ENCODE measurements at regions not wholly inside any gene's neighbourhood (a gene's known extent, or its start where the extent isn't known, plus 50 kb on each side); places are given as distances from the start of the nearest gene placed in this dataset.
"Not testable (repeated sequence)": the region's sequence is repeated elsewhere in the genome, so short reads cannot be mapped to it uniquely, and the experiment has no call there.

- DNase-seq: no peak
Measured at GRCh38 chr5:163706053-163706771, 200.8 kb downstream of the MAT2B start.

GRCh38 chr5:163712011-163712410 lies 206.6 kb downstream of the MAT2B start:
- no peak for DNase-seq

- DNase-seq: no peak
Measured at GRCh38 chr5:163718272-163718671, 212.9 kb downstream of the MAT2B start.

- DNase-seq: no peak
Measured at GRCh38 chr5:163724305-163724704, 218.9 kb downstream of the MAT2B start.

GRCh38 chr5:163727028-163727427 lies 221.6 kb downstream of the MAT2B start:
- no peak for DNase-seq

- no peak for DNase-seq
Measured at GRCh38 chr5:163730206-163730756, 224.9 kb downstream of the MAT2B start.

- no peak for DNase-seq
Measured at GRCh38 chr5:163731256-163731655, 225.8 kb downstream of the MAT2B start.

- DNase-seq: no peak
Measured at GRCh38 chr5:163735069-163735468, 229.7 kb downstream of the MAT2B start.

- DNase-seq: no peak
Measured at GRCh38 chr5:163747586-163747985, 242.2 kb downstream of the MAT2B start.

- DNase-seq: no peak
Measured at GRCh38 chr5:163748934-163749333, 243.5 kb downstream of the MAT2B start.

- DNase-seq: not testable (repeated sequence)
Measured at GRCh38 chr5:163750415-163750814, 245.0 kb downstream of the MAT2B start.

- no peak for DNase-seq
Measured at GRCh38 chr5:163755505-163755904, 250.1 kb downstream of the MAT2B start.

- DNase-seq: no peak
Measured at GRCh38 chr5:163756170-163756569, 250.8 kb downstream of the MAT2B start.

GRCh38 chr5:163757344-163757743 lies 251.9 kb downstream of the MAT2B start:
- no peak for DNase-seq

GRCh38 chr5:163758283-163758711 lies 252.9 kb downstream of the MAT2B start:
- no peak for DNase-seq

GRCh38 chr5:163759000-163759704 lies 253.7 kb downstream of the MAT2B start:
- DNase-seq: no peak

GRCh38 chr5:163760498-163760897 lies 255.1 kb downstream of the MAT2B start:
- DNase-seq: no peak

GRCh38 chr5:163766936-163767670 lies 261.7 kb downstream of the MAT2B start:
- DNase-seq: no peak

GRCh38 chr5:163770625-163771024 lies 265.2 kb downstream of the MAT2B start:
- DNase-seq: no peak

GRCh38 chr5:163772241-163772640 lies 266.8 kb downstream of the MAT2B start:
- DNase-seq: no peak

GRCh38 chr5:163772644-163773043 lies 267.2 kb downstream of the MAT2B start:
- DNase-seq: no peak

- no peak for DNase-seq
Measured at GRCh38 chr5:163773226-163773625, 267.8 kb downstream of the MAT2B start.

- DNase-seq: no peak
Measured at GRCh38 chr5:163789870-163790269, 284.5 kb downstream of the MAT2B start.
